SK-N-SH (cell line): ENCODE measurements at regions not wholly inside any gene's neighbourhood (a gene's known extent, or its start where the extent isn't known, plus 50 kb on each side); places are given as distances from the start of the nearest gene placed in this dataset.

Experiments used
- CTCF ChIP-seq: fragments of 200-600 bp; sonication (generic); IDR thresholded peaks from 2 replicates; pipeline ENCODE4 v1.6.1; 2017; ENCODE audit warnings: antibody characterized with exemption, mild to moderate bottlenecking, moderate library complexity
- EP300 ChIP-seq, 2 experiments: IDR thresholded peaks; 2 replicates each; pipeline versions ENCODE4 v1.4.0 to v1.6.1; 2012; ENCODE audit warnings: borderline replicate concordance in 1 of 2, low read depth in 1 of 2, low read length in 1 of 2
- EZH2phosphoT487 ChIP-seq: fragments of 200-600 bp; sonication (generic); IDR thresholded peaks from 2 replicates; pipeline ENCODE4 v1.6.1; 2017; ENCODE audit warnings: low read depth, mixed run types, mild to moderate bottlenecking, antibody characterized with exemption, moderate library complexity, borderline replicate concordance
- FOSL2 ChIP-seq: IDR thresholded peaks from 2 replicates; pipeline ENCODE4 v1.4.0; 2012; ENCODE audit warnings: low read depth, mild to moderate bottlenecking, moderate library complexity, borderline replicate concordance
- GABPA ChIP-seq: IDR thresholded peaks from 2 replicates; pipeline ENCODE4 v1.4.0; 2012; ENCODE audit warnings: low read depth, mild to moderate bottlenecking
- GATA2 ChIP-seq: sonication (generic); formaldehyde crosslinking; IDR thresholded peaks from 2 replicates; pipeline ENCODE4 v1.5.0; 2020; ENCODE audit warnings: mild to moderate bottlenecking, missing genetic modification reagents
- MEF2A ChIP-seq: IDR thresholded peaks from 2 replicates; pipeline ENCODE4 v1.4.0; 2012; ENCODE audit warnings: low read depth, borderline replicate concordance
- NFIC ChIP-seq: IDR thresholded peaks from 2 replicates; pipeline ENCODE4 v1.4.0; 2012; ENCODE audit warnings: borderline replicate concordance
- POLR2AphosphoS5 ChIP-seq: IDR thresholded peaks from 2 replicates; pipeline ENCODE4 v1.6.1; 2012; ENCODE audit warnings: low read depth, low read length
- RAD21 ChIP-seq: IDR thresholded peaks from 2 replicates; pipeline ENCODE4 v1.6.1; 2012; ENCODE audit warnings: mild to moderate bottlenecking, low read length
- REST ChIP-seq: IDR thresholded peaks from 2 replicates; pipeline ENCODE4 v1.6.1; 2012; ENCODE audit warnings: mild to moderate bottlenecking, low read depth, low read length, moderate library complexity
- YY1 ChIP-seq: IDR thresholded peaks from 2 replicates; pipeline ENCODE4 v1.4.0; 2012; ENCODE audit warnings: low read depth, mild to moderate bottlenecking
- TF ChIP-seq, protein P1 (sequence below): IDR thresholded peaks from 2 replicates; pipeline ENCODE4 v1.4.0; 2012; ENCODE audit warnings: low read depth, borderline replicate concordance
- TF ChIP-seq, protein P2 (sequence below): IDR thresholded peaks from 2 replicates; pipeline ENCODE4 v1.4.0; 2012; ENCODE audit warnings: low read depth

- no peak for TF ChIP-seq REST
- no peak for TF ChIP-seq CTCF
- no peak for TF ChIP-seq FOSL2
- TF ChIP-seq, protein P1, sequence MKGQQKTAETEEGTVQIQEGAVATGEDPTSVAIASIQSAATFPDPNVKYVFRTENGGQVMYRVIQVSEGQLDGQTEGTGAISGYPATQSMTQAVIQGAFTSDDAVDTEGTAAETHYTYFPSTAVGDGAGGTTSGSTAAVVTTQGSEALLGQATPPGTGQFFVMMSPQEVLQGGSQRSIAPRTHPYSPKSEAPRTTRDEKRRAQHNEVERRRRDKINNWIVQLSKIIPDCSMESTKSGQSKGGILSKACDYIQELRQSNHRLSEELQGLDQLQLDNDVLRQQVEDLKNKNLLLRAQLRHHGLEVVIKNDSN, result no peak
- no peak for TF ChIP-seq NFIC
- TF ChIP-seq, protein P2, sequence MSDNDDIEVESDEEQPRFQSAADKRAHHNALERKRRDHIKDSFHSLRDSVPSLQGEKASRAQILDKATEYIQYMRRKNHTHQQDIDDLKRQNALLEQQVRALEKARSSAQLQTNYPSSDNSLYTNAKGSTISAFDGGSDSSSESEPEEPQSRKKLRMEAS, result no peak
- TF ChIP-seq EP300 (IDR thresholded peaks at IDR 0.05; ENCODE audit: borderline replicate concordance in 1 of 2, low read depth in 1 of 2, low read length in 1 of 2), result no peak
- no peak for TF ChIP-seq EZH2phosphoT487
- no peak for TF ChIP-seq YY1
- TF ChIP-seq GABPA, result no peak
- TF ChIP-seq POLR2AphosphoS5, result no peak
- TF ChIP-seq RAD21, result no peak
- TF ChIP-seq GATA2 (CRISPR knock-in tag), result no peak
- no peak for TF ChIP-seq MEF2A
These were observed 87.5 kb downstream of the SPANXN3 start for GRCh38 chrX:143429811-143430210.
